ENCODE measurements at regions not wholly inside any gene's neighbourhood (a gene's known extent, or its start where the extent isn't known, plus 50 kb on each side); places are given as distances from the start of the nearest gene placed in this dataset.

DNA sequence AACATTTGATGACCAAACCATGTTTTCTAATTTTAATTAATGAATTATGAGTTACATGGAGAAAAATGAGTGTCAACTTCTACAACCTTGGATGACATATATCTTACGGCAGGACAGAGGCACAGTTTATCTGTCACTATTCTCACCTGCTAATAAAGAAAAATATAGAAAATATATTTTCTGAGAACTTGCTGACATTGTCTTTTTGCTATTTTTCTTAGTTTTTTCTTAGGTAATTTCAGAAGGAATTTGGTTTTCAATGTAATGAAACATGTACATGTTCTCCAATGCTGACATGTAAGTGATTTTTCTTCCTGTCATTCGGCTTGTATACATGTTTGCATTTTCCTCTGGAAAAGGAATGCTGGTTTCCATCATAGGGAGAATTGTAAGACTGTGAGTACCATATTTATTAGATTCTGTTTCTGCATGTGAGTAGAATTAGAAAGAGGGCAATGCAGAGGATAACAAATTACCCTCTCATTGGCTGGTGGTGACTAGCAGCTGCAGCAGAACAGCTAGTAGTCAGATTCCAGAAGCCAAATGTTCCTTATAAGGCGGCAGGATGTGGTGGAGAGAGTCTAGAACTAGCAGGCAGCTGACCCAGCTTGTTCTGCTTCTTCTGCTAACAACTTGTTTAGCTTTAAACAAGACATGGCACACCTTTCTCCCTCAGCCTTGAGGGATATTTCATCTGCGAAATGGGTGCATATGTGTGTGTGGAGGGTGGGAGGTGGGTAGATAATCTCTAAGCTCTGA is 132.8 kb upstream of the SPACA1 start:
- DNase-seq (ENCODE audit: low read depth) = no peak
- Histone ChIP-seq H3K4me3 (ENCODE audit: low read depth, low read length) (no peak overlapping the region), H3K27me3 (ENCODE audit: control insufficient read depth, insufficient read depth, low read length) (peaks cover 1% of the 10 kb centered on the region), H3K36me3 (ENCODE audit: control insufficient read depth, insufficient read depth, low read length) (no peaks in the 10 kb centered on the region)
- ChIA-PET POLR2A (no interaction called here), CTCF (interaction anchor here (1.8 kb wide), 1 partner anchor 14 kb away, joined by 5 read pairs; no protein-coding TSS in a partner anchor)
- TF ChIP-seq, protein P1, sequence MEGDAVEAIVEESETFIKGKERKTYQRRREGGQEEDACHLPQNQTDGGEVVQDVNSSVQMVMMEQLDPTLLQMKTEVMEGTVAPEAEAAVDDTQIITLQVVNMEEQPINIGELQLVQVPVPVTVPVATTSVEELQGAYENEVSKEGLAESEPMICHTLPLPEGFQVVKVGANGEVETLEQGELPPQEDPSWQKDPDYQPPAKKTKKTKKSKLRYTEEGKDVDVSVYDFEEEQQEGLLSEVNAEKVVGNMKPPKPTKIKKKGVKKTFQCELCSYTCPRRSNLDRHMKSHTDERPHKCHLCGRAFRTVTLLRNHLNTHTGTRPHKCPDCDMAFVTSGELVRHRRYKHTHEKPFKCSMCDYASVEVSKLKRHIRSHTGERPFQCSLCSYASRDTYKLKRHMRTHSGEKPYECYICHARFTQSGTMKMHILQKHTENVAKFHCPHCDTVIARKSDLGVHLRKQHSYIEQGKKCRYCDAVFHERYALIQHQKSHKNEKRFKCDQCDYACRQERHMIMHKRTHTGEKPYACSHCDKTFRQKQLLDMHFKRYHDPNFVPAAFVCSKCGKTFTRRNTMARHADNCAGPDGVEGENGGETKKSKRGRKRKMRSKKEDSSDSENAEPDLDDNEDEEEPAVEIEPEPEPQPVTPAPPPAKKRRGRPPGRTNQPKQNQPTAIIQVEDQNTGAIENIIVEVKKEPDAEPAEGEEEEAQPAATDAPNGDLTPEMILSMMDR (IDR thresholded peaks at IDR 0.05; ENCODE audit: insufficient read depth, low read depth, low read length) = no peak

- Histone ChIP-seq H3K4me3 (ENCODE audit: low read depth, low read length) (no peak overlapping the region), H3K36me3 (ENCODE audit: control insufficient read depth, insufficient read depth, low read length) (no peaks in the 10 kb centered on the region), H3K27me3 (ENCODE audit: control insufficient read depth, insufficient read depth, low read length) (peaks cover 1% of the 10 kb centered on the region)
- TF ChIP-seq, protein P1 (IDR thresholded peaks at IDR 0.05; ENCODE audit: insufficient read depth, low read depth, low read length) = no peak
- POLR2A ChIA-PET = no interaction called here
- CTCF ChIA-PET = interaction anchor here (0.6 to 1.8 kb wide), 2 partner anchors 15 to 54 kb away, joined by 3 to 5 read pairs; no protein-coding TSS in a partner anchor
- no peak for DNase-seq (ENCODE audit: low read depth)
Measured at GRCh38 chr6:87913974-87914373, 133.7 kb upstream of the SPACA1 start.

- ChIA-PET POLR2A (no interaction called here), CTCF (no interaction called here)
- DNase-seq (ENCODE audit: low read depth) = no peak
- H3K4me3 ChIP-seq (ENCODE audit: low read depth, low read length) = no peak overlapping the region
- TF ChIP-seq, protein P1 (IDR thresholded peaks at IDR 0.05; ENCODE audit: insufficient read depth, low read depth, low read length) = no peak
- H3K36me3 ChIP-seq (ENCODE audit: control insufficient read depth, insufficient read depth, low read length) = no peaks in the 10 kb centered on the region
- H3K27me3 ChIP-seq (ENCODE audit: control insufficient read depth, insufficient read depth, low read length) = peaks cover 1% of the 10 kb centered on the region; the same call in 1 of the 2 replicates
Measured at GRCh38 chr6:87912102-87912501, 135.5 kb upstream of the SPACA1 start.

DNA sequence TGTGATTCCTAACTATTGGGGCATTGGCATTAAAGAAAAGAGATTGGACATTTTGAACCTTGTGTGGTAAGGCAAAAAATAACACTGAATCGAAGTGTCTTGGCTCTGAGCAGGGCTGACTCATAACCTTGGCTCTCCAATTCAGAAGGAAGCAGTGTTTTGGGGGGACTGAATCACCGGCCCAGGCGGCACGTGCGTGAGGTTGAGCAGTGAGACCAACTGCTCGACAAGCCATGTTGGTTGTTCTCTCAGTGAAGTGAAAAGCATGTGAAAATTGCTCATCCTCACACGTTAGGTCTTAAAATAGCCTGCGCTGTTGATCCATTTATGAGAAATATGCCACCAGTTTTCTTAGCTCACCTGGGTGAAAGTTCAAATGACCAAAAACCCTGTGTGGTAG is 137.8 kb upstream of the SPACA1 start:
- CTCF ChIA-PET = no interaction called here
- TF ChIP-seq, protein P1 (IDR thresholded peaks at IDR 0.05; ENCODE audit: insufficient read depth, low read depth, low read length) = no peak
- no peaks in the 10 kb centered on the region for H3K36me3 ChIP-seq (ENCODE audit: control insufficient read depth, insufficient read depth, low read length)
- POLR2A ChIA-PET = no interaction called here
- DNase-seq (ENCODE audit: low read depth) = peak; percentile 0
- H3K4me3 ChIP-seq (ENCODE audit: low read depth, low read length) = no peak overlapping the region
- H3K27me3 ChIP-seq (ENCODE audit: control insufficient read depth, insufficient read depth, low read length) = no peaks in the 10 kb centered on the region

DNA sequence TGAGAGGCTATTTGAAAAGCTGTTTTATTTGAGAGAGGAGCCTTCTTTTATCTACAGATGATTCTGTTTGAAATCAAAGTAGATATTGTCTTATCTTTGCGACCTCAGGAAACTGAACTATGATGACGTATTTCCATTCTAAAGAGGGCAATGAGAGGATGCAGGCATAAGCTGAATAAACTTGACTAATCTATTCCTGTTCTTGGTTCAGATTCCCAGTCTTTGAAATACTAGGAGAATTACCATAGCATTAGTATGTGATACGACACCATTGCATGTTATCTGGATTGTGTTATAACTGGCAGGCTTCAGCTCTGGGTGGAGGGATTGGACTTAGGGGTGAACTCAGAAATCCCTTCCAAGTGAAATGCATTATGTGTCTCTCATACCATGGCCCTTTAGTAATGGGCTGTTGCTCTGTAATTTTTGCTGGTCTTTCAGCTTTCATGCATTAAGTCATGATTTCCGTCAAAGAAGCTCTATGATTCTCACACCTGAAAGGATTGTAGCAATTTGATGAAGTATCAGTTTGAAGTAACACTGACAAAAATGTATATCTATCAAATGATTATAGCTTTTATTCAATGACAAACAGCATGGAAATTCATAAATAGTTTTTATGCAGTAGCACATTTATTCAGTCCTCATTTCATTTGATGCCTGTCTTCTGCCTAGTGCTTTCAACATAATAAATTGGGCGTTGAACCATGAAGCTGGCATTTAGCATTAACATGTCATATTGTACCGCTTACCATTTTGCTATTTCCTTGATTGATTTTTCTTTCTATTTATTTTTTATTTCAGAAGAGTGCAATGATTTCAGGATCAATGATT is 138.4 kb upstream of the SPACA1 start:
- no peak overlapping the region for H3K4me3 ChIP-seq (ENCODE audit: low read depth, low read length)
- POLR2A ChIA-PET = no interaction called here
- TF ChIP-seq, protein P1 (IDR thresholded peaks at IDR 0.05; ENCODE audit: insufficient read depth, low read depth, low read length) = no peak
- CTCF ChIA-PET = interaction anchor here (1.2 to 1.4 kb wide), 2 partner anchors 10 to 21 kb away, joined by 3 read pairs; no protein-coding TSS in a partner anchor
- no peaks in the 10 kb centered on the region for H3K27me3 ChIP-seq (ENCODE audit: control insufficient read depth, insufficient read depth, low read length)
- no peak for DNase-seq (ENCODE audit: low read depth)
- H3K36me3 ChIP-seq (ENCODE audit: control insufficient read depth, insufficient read depth, low read length) = no peaks in the 10 kb centered on the region
